ENCODE measurements at regions not wholly inside any gene's neighbourhood (a gene's known extent, or its start where the extent isn't known, plus 50 kb on each side); places are given as distances from the start of the nearest gene placed in this dataset.

DNA sequence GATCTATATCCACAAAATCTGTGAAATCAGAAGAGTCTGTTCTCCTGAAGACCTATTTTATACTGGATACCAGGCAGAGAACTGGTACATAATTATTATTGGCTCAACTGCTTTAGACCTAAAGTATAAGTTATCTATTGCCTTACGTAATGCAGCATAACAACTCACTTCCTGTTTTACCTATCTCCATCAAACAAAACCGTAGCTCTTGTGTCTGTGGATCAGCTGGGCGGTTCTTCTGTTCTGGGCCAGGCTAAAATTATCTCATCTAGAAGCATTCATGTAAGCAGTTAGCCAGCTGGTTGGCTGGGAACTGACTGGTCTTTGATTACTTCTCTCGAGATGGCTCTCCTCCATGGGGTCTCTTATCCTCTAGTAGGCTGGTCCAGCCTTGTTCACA is 57.8 kb downstream of the PPP1R2C start:
- TF ChIP-seq, protein P1, sequence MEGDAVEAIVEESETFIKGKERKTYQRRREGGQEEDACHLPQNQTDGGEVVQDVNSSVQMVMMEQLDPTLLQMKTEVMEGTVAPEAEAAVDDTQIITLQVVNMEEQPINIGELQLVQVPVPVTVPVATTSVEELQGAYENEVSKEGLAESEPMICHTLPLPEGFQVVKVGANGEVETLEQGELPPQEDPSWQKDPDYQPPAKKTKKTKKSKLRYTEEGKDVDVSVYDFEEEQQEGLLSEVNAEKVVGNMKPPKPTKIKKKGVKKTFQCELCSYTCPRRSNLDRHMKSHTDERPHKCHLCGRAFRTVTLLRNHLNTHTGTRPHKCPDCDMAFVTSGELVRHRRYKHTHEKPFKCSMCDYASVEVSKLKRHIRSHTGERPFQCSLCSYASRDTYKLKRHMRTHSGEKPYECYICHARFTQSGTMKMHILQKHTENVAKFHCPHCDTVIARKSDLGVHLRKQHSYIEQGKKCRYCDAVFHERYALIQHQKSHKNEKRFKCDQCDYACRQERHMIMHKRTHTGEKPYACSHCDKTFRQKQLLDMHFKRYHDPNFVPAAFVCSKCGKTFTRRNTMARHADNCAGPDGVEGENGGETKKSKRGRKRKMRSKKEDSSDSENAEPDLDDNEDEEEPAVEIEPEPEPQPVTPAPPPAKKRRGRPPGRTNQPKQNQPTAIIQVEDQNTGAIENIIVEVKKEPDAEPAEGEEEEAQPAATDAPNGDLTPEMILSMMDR (IDR thresholded peaks at IDR 0.05): no peak
- TF ChIP-seq EZH2 (IDR thresholded peaks at IDR 0.05): no peak
